Uterus (tissue), 2 donors: ENCODE measurements at regions not wholly inside any gene's neighbourhood (a gene's known extent, or its start where the extent isn't known, plus 50 kb on each side); places are given as distances from the start of the nearest gene placed in this dataset.

Experiments used
- POLR2A ChIP-seq, 2 donors: fragments of 450-650 bp; IDR thresholded peaks; one replicate each; pipeline ENCODE4 v1.6.1; 2016; ENCODE audit warnings: antibody characterized with exemption in 2 of 2, mild to moderate bottlenecking in 1 of 2, moderate library complexity in 1 of 2
- TF ChIP-seq, protein P1 (sequence below), 4 experiments: fragments of 200-600 bp in 2 of 4; fragments of 450-650 bp in 2 of 4; sonication (generic) in 2 of 4; IDR thresholded peaks; one replicate each; pipeline ENCODE4 v1.5.1; 2016 to 2019; ENCODE audit warnings: antibody characterized with exemption in 4 of 4, mild to moderate bottlenecking in 2 of 4, moderate library complexity in 1 of 4

DNA sequence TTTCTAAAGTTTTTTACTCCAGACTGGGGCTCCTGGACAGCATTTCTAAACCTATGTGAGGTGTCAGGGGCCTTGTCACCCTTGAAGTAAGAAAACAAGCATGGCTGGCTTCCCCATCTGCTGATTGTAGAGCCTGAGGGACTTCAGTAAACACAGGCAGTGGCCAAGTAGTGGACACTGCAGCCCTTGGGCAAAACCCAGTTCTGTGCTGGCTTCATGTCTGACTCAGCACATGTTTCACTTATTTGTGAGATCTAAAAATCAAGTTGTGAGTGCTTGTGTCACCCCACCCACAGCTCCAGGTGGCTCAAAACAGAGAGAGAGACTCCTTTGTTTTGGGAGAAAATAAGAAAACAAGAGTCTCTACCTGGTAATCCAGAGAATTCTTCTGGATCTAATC is 660.3 kb upstream of the VRK2 start:
- TF ChIP-seq, protein P1, sequence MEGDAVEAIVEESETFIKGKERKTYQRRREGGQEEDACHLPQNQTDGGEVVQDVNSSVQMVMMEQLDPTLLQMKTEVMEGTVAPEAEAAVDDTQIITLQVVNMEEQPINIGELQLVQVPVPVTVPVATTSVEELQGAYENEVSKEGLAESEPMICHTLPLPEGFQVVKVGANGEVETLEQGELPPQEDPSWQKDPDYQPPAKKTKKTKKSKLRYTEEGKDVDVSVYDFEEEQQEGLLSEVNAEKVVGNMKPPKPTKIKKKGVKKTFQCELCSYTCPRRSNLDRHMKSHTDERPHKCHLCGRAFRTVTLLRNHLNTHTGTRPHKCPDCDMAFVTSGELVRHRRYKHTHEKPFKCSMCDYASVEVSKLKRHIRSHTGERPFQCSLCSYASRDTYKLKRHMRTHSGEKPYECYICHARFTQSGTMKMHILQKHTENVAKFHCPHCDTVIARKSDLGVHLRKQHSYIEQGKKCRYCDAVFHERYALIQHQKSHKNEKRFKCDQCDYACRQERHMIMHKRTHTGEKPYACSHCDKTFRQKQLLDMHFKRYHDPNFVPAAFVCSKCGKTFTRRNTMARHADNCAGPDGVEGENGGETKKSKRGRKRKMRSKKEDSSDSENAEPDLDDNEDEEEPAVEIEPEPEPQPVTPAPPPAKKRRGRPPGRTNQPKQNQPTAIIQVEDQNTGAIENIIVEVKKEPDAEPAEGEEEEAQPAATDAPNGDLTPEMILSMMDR (IDR thresholded peaks at IDR 0.05): no peak
- TF ChIP-seq POLR2A (IDR thresholded peaks at IDR 0.05): no peak
